ENCODE measurements at regions not wholly inside any gene's neighbourhood (a gene's known extent, or its start where the extent isn't known, plus 50 kb on each side); places are given as distances from the start of the nearest gene placed in this dataset.

DNA sequence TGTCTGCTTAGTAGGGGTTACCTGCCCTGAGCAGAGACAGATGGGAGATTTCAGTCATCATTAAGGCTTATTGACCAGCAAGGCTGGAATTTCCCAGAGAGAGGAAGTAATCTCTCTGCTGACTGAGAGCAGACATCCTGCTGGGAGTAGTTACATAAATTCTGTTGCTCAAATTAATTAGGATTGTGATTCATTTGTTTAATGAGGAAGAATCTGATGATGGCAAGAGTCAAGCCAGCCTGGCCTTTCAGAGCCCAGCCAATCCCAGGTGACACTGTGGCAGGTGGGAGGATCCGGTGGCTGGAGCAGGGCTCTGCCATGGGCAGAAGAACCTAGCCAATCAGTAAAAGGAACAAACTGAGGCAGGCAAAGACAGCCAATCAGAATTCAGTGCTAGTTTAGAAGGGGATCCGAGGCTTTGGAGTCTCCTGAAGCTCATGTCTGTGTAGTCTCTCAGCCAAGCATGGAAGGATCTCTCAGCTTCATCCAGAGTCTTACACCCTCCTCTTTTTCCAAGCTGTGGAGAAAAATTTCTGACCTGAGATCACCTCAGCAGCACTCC lies 61.2 kb upstream of the CHST1 start:
- TF ChIP-seq, protein P1, sequence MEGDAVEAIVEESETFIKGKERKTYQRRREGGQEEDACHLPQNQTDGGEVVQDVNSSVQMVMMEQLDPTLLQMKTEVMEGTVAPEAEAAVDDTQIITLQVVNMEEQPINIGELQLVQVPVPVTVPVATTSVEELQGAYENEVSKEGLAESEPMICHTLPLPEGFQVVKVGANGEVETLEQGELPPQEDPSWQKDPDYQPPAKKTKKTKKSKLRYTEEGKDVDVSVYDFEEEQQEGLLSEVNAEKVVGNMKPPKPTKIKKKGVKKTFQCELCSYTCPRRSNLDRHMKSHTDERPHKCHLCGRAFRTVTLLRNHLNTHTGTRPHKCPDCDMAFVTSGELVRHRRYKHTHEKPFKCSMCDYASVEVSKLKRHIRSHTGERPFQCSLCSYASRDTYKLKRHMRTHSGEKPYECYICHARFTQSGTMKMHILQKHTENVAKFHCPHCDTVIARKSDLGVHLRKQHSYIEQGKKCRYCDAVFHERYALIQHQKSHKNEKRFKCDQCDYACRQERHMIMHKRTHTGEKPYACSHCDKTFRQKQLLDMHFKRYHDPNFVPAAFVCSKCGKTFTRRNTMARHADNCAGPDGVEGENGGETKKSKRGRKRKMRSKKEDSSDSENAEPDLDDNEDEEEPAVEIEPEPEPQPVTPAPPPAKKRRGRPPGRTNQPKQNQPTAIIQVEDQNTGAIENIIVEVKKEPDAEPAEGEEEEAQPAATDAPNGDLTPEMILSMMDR (IDR thresholded peaks at IDR 0.05), result no peak
- TF ChIP-seq POLR2A (IDR thresholded peaks at IDR 0.05), result no peak
